CD4-positive, CD25-positive, alpha-beta regulatory T cell (primary cell): ENCODE measurements at regions not wholly inside any gene's neighbourhood (a gene's known extent, or its start where the extent isn't known, plus 50 kb on each side); places are given as distances from the start of the nearest gene placed in this dataset.
"Not testable (repeated sequence)": the region's sequence is repeated elsewhere in the genome, so short reads cannot be mapped to it uniquely, and the experiment has no call there.

Experiments
- ATAC-seq, 2 donors: fragments of 150-1000 bp; cut with Tn5 transposase; one replicate each; pipeline ENCODE4 v1.10.0; 2021; ENCODE audit warnings: low read depth in 2 of 2, moderate number of reproducible peaks in 2 of 2, moderate library complexity in 1 of 2
- DNase-seq, 3 donors: peaks; one replicate each; pipeline versions ENCODE4 v3.0.0 to v3.0.0-alpha.2; 2012 to 2022; ENCODE audit warnings: mixed read lengths in 1 of 3
- H3K27ac ChIP-seq: one replicate; pipeline ENCODE4 v1.7.0; 2013; ENCODE audit warnings: mild to moderate bottlenecking, low read length; ENCODE audit not compliant: insufficient read depth, poor library complexity, severe bottlenecking
- H3K27me3 ChIP-seq: one replicate; pipeline ENCODE4 v1.7.0; 2013; ENCODE audit warnings: low read length; ENCODE audit not compliant: control insufficient read depth, insufficient read depth
- H3K36me3 ChIP-seq: one replicate; pipeline ENCODE4 v1.7.0; 2013; ENCODE audit warnings: mild to moderate bottlenecking, low read length, moderate library complexity; ENCODE audit not compliant: control insufficient read depth, insufficient read depth
- H3K4me1 ChIP-seq: 2 replicates; pipeline ENCODE4 v1.7.0; 2013; ENCODE audit warnings: mild to moderate bottlenecking, low read length; ENCODE audit not compliant: insufficient read depth, control insufficient read depth, poor library complexity, severe bottlenecking
- H3K4me3 ChIP-seq: one replicate; pipeline ENCODE4 v1.7.0; 2013; ENCODE audit warnings: low read depth, mild to moderate bottlenecking, low read length, moderate library complexity
- H3K9me3 ChIP-seq, 2 experiments: 1 replicate in 1 of 2; 2 replicates in 1 of 2; pipeline ENCODE4 v1.7.0; 2013; ENCODE audit warnings: low read length in 2 of 2, mild to moderate bottlenecking in 1 of 2, moderate library complexity in 1 of 2; ENCODE audit not compliant: control insufficient read depth in 2 of 2
- H3K27ac Mint-ChIP-seq, 3 donors: one replicate each; pipeline ENCODE4 v1.8.0; 2020 to 2022; ENCODE audit warnings: mild to moderate bottlenecking in 3 of 3, mixed read lengths in 3 of 3, moderate library complexity in 2 of 3
- H3K27me3 Mint-ChIP-seq: one replicate; pipeline ENCODE4 v1.8.0; 2022; ENCODE audit warnings: mild to moderate bottlenecking, mixed read lengths
- H3K36me3 Mint-ChIP-seq: one replicate; pipeline ENCODE4 v1.8.0; 2020; ENCODE audit warnings: mixed read lengths
- H3K4me1 Mint-ChIP-seq, 4 donors: one replicate each; pipeline ENCODE4 v1.8.0; 2020 to 2022; ENCODE audit warnings: mixed read lengths in 4 of 4, mild to moderate bottlenecking in 1 of 4
- H3K4me3 Mint-ChIP-seq, 4 donors: one replicate each; pipeline ENCODE4 v1.8.0; 2020 to 2022; ENCODE audit warnings: mild to moderate bottlenecking in 4 of 4, mixed read lengths in 4 of 4, moderate library complexity in 3 of 4
- H3K9me3 Mint-ChIP-seq, 7 donors: one replicate each; pipeline ENCODE4 v1.8.0; 2020 to 2022; ENCODE audit warnings: mixed read lengths in 7 of 7, mild to moderate bottlenecking in 3 of 7, moderate library complexity in 2 of 7

DNA sequence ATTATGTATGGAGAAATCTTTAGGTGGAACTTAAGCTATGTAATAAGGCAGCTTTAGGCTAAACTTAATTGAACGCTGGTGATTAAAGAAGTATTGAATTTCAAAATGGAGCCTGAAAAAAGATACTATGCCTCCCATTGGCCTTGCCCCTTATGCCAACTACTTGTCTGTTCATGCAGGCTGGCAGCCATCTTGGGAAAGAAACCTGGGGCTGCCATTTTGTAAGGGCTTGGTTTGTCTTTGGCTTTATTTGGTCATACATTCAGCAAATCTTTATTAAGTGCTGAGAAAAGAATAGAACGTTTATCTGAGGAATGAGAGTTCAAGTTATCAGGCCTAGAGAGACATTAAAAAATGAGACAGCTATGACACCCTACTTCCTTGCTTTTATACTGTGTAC, 231.3 kb downstream of the KCNE4 start:
- Mint-ChIP-seq H3K27me3 (peaks cover 5% of the 10 kb centered on the region), H3K4me1 (no peaks in the 10 kb centered on the region), H3K9me3 (peaks cover 0 to 6% (median 3%) of the 10 kb centered on the region in 7 donors), H3K36me3 (no peaks in the 10 kb centered on the region), H3K27ac (no peak overlapping the region), H3K4me3 (no peak overlapping the region)
- no peak for DNase-seq
- H3K4me3 ChIP-seq = no peak overlapping the region
- H3K9me3 ChIP-seq = no peaks in the 10 kb centered on the region
- no peaks in the 10 kb centered on the region for H3K27me3 ChIP-seq
- no peaks in the 10 kb centered on the region for H3K4me1 ChIP-seq
- no peaks in the 10 kb centered on the region for H3K36me3 ChIP-seq
- no peak overlapping the region for H3K27ac ChIP-seq
- ATAC-seq = no peak

DNA sequence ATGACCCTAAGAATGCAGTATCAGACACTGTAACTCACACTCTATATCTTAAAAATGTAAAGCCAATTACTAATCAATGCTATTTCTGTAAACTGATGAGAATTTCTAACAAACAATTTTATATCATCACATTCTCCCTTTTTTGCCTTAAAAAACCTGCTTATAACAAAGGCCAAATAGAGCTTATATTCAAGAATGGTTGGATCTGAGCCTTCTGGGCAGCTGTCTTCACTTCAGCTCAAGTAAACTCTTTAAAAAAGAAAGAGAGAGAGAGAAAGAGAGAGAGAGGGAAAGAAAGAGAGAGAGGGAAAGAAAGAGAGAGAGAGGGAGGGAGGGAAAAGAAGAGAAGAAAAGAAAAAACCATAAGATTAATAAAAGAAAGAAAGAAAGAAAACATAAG, 231.8 kb downstream of the KCNE4 start:
- no peak overlapping the region for H3K27ac ChIP-seq
- no peak for ATAC-seq
- Mint-ChIP-seq H3K27me3 (peaks cover 5% of the 10 kb centered on the region), H3K27ac (no peak overlapping the region), H3K4me1 (no peaks in the 10 kb centered on the region), H3K36me3 (no peaks in the 10 kb centered on the region), H3K4me3 (no peak overlapping the region), H3K9me3 (peaks cover 0 to 5% (median 3%) of the 10 kb centered on the region in 7 donors)
- no peaks in the 10 kb centered on the region for H3K36me3 ChIP-seq
- H3K27me3 ChIP-seq = no peaks in the 10 kb centered on the region
- H3K4me1 ChIP-seq = no peaks in the 10 kb centered on the region
- no peaks in the 10 kb centered on the region for H3K9me3 ChIP-seq
- no peak overlapping the region for H3K4me3 ChIP-seq
- DNase-seq = no peak

DNA sequence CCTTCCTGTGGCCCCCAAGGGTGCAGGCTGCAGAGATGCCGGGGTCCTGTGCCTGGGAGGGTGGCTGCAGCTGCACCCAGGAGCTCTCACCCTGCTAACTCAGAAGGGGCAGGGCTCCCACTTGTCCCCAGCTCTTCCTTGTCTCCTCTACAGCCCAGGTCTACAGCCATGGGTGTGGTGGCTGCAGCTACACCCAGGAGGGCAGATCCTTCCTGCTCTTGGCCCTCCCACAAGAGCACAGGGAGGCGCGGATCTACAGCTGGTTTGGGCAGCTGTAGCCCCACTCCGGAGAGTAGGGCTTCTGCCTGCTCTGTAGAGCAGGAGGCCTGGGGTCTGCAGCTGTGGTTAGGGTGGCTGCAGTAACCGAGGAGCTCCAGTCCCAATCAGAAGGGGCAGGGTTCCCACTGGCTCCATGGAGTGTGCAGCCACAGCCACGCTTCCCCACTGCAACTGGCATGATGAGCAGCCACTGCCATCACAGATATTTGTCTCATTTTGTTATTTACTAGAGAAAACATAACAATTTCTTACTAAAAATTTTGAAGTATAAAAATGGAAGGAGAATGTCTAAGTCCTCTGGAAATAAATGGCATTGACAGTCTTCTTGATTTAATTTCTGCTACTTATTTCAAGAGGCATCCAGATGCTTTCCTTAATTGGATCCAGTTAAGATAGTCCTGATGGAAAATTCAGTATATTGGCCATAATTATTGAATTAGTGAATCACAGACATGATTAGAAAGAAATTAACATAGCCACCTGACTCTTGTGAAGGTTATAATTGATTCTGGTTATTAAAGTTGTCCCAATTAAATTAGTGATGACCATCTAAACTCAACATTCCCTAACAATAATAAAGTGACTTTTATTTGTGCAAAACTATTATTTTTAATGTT, 233.6 kb downstream of the KCNE4 start:
- Histone ChIP-seq H3K36me3 (no peaks in the 10 kb centered on the region), H3K4me1 (no peaks in the 10 kb centered on the region), H3K9me3 (no peaks in the 10 kb centered on the region), H3K27ac (no peak overlapping the region), H3K27me3 (no peaks in the 10 kb centered on the region), H3K4me3 (no peak overlapping the region)
- no peaks in the 10 kb centered on the region for H3K4me1 Mint-ChIP-seq
- ATAC-seq (no peak), DNase-seq (no peak)
- H3K9me3 Mint-ChIP-seq = peaks cover 0 to 13% (median 5%) of the 10 kb centered on the region in 7 donors
- H3K27me3 Mint-ChIP-seq = peaks cover 5% of the 10 kb centered on the region
- H3K36me3 Mint-ChIP-seq = no peaks in the 10 kb centered on the region
- no peak overlapping the region for H3K4me3 Mint-ChIP-seq
- no peak overlapping the region for H3K27ac Mint-ChIP-seq

DNA sequence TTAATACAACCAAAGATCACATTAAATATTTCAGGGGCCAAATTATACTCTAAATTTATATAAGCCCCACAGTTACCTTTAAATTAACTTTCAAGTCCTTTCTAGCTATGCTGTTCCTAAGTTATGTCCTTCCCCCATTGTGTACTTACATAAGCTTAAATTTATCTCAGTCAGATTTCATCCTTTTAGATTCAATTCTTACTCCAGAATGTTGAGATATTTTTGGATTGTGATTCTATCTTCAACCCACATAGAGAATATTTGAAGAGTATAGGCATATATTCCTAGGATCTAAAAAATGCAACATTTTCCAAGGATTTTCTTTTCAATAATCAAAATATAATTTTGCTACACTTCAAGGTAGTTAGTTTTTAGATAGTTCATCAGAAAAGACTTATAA, 242.8 kb downstream of the KCNE4 start:
- ATAC-seq (no peak), DNase-seq (no peak)
- Histone ChIP-seq H3K4me3 (no peak overlapping the region), H3K27ac (no peak overlapping the region), H3K36me3 (no peaks in the 10 kb centered on the region), H3K9me3 (no peaks in the 10 kb centered on the region), H3K4me1 (no peaks in the 10 kb centered on the region), H3K27me3 (no peaks in the 10 kb centered on the region)
- Mint-ChIP-seq H3K4me3 (no peak overlapping the region), H3K27ac (no peak overlapping the region), H3K4me1 (no peaks in the 10 kb centered on the region), H3K27me3 (no peaks in the 10 kb centered on the region), H3K36me3 (no peaks in the 10 kb centered on the region), H3K9me3 (peaks cover 0 to 11% (median 6%) of the 10 kb centered on the region in 7 donors)

DNA sequence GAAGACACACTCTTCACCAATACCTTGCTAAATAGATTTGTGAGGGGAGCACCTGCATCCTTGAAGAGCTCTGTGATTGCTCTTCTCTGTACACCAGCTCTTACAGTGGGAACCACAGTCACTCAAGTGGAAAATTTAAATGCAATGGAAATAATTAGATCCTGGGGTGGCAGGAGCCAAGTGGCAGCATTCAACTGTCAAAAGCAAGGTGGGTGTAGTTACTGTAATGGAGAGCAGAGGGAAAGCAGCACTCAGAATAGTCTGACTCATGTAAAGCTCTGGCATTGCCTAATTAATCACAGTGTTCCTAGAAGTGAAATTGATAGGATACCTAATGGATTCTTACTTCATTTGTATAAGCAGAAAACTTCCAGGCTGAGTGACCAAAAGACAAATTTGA, 245.8 kb downstream of the KCNE4 start:
- no peaks in the 10 kb centered on the region for H3K4me1 Mint-ChIP-seq
- Histone ChIP-seq H3K9me3 (no peaks in the 10 kb centered on the region), H3K4me1 (no peaks in the 10 kb centered on the region), H3K4me3 (no peak overlapping the region), H3K36me3 (no peaks in the 10 kb centered on the region), H3K27me3 (no peaks in the 10 kb centered on the region), H3K27ac (no peak overlapping the region)
- DNase-seq = no peak
- no peak overlapping the region for H3K4me3 Mint-ChIP-seq
- H3K27me3 Mint-ChIP-seq = no peaks in the 10 kb centered on the region
- H3K9me3 Mint-ChIP-seq = peaks cover 0 to 18% (median 4%) of the 10 kb centered on the region in 7 donors
- ATAC-seq = no peak
- H3K27ac Mint-ChIP-seq = no peak overlapping the region
- H3K36me3 Mint-ChIP-seq = no peaks in the 10 kb centered on the region

DNA sequence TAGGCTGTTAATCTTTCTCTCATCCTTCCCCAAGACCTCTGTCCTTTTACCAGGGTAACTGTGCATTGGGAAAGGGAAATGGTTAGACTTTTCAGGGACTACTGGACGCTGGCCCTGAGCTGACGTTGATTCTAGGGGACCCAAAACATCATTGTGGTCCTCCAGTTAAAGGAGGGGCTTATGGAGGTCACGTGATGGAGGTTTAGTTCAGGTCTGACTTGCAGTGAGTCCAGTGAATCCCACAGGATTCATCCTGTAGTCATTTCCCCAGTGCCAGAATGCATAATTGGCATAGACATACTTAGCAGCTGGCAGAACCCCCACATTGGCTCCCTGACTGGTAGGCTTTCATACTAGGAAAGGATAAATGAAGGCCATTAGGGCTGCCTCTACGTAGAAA, 246.3 kb downstream of the KCNE4 start:
- not testable (repeated sequence) for DNase-seq, H3K27ac Mint-ChIP-seq

DNA sequence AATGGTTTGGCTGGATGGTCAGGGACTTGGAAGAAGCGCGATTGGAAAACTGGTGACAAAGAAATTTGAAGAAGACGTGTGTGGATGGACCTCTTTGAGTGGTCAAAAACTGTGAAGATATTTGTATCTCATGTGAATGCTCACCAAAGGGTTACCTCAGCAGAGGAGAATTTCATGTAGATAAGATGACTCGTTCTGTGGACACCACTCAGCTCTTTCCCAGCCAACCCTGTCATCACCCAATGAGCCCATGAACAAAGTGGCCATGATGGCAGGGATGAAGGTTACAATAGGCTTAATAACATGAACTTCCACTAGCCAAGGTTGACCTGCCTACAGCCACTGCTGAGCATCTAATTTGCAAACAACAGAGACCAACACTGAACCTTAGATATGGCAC, 248.3 kb downstream of the KCNE4 start:
- Histone ChIP-seq H3K9me3 (no peaks in the 10 kb centered on the region), H3K4me1 (no peaks in the 10 kb centered on the region), H3K27me3 (no peaks in the 10 kb centered on the region), H3K27ac (no peak overlapping the region), H3K4me3 (no peak overlapping the region), H3K36me3 (no peaks in the 10 kb centered on the region)
- Mint-ChIP-seq H3K4me3 (no peak overlapping the region), H3K36me3 (no peaks in the 10 kb centered on the region), H3K27ac (no peak overlapping the region), H3K4me1 (no peaks in the 10 kb centered on the region), H3K9me3 (peaks cover 0 to 9% (median 5%) of the 10 kb centered on the region in 7 donors), H3K27me3 (no peaks in the 10 kb centered on the region)
- DNase-seq (no peak), ATAC-seq (no peak)

More for the DNA sequence above, 246.3 kb downstream of the KCNE4 start:
- H3K4me1 Mint-ChIP-seq, H3K4me3 Mint-ChIP-seq, ATAC-seq, H3K27ac ChIP-seq, H3K9me3 ChIP-seq, H3K36me3 ChIP-seq, H3K27me3 Mint-ChIP-seq, H3K27me3 ChIP-seq, H3K4me3 ChIP-seq, H3K36me3 Mint-ChIP-seq, H3K4me1 ChIP-seq: not testable (repeated sequence)
- peaks cover 0 to 18% (median 4%) of the 10 kb centered on the region in 7 donors for H3K9me3 Mint-ChIP-seq

DNA sequence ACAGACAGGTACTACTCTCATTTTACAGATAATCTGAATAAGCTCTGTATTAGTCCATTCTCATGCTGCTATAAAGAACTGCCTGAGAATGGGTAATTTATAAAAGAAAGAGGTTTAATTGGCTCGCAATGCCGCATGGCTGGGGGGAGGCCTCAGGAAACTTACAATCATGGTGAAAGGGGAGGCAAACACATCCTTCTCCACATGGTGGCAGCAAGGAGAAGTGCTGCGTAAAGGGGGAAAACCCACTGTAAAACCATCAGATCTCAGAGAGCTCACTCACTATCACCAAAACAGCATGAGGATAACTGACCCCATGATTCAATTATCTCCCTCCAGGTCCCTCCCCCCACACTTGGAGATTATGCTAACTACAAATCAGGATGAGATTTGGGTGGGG, 254.4 kb downstream of the KCNE4 start:
- Histone ChIP-seq H3K27ac (no peak overlapping the region), H3K4me1 (no peaks in the 10 kb centered on the region), H3K36me3 (no peaks in the 10 kb centered on the region), H3K27me3 (no peaks in the 10 kb centered on the region), H3K4me3 (no peak overlapping the region), H3K9me3 (no peaks in the 10 kb centered on the region)
- ATAC-seq (no peak), DNase-seq (no peak)
- Mint-ChIP-seq H3K27ac (no peak overlapping the region), H3K4me3 (no peak overlapping the region), H3K27me3 (no peaks in the 10 kb centered on the region), H3K9me3 (peaks cover 0 to 6% (median 3%) of the 10 kb centered on the region in 7 donors), H3K4me1 (no peaks in the 10 kb centered on the region), H3K36me3 (no peaks in the 10 kb centered on the region)
